IPS-NIHi7 (cell line): ENCODE measurements at regions not wholly inside any gene's neighbourhood (a gene's known extent, or its start where the extent isn't known, plus 50 kb on each side); places are given as distances from the start of the nearest gene placed in this dataset.
"Not testable (repeated sequence)": the region's sequence is repeated elsewhere in the genome, so short reads cannot be mapped to it uniquely, and the experiment has no call there.

ENCODE experiments used
- DNase-seq: peaks from one replicate; pipeline ENCODE4 v3.0.0; 2012; ENCODE audit warnings: mixed read lengths; ENCODE audit errors: extremely low spot score

DNA sequence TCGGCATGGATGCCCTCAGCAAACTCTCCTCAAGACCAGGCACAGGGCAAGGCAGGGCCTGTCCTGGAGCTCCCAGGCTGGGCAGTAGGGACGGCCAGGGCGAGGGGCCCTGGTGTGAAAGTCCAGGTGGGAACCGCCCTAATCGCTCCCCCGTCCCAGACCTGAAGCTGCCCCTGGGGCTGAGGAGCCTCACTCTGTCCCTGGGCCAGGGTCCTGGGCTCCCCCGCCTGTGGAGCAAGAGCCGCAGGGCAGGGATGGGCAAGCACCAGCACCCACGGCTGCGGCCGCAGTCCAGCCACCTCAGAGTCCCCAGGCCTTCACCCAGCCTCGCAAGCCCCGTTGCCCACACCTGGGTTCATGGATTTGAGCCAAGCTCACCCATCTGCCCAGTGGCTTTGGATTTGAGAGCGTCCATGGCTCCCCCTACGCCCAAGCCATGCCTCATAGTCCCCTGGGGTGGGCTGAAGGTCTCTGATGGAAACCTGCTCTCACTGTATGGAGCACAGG lies 102.4 kb upstream of the C14orf180 start:
- no peak for DNase-seq

DNA sequence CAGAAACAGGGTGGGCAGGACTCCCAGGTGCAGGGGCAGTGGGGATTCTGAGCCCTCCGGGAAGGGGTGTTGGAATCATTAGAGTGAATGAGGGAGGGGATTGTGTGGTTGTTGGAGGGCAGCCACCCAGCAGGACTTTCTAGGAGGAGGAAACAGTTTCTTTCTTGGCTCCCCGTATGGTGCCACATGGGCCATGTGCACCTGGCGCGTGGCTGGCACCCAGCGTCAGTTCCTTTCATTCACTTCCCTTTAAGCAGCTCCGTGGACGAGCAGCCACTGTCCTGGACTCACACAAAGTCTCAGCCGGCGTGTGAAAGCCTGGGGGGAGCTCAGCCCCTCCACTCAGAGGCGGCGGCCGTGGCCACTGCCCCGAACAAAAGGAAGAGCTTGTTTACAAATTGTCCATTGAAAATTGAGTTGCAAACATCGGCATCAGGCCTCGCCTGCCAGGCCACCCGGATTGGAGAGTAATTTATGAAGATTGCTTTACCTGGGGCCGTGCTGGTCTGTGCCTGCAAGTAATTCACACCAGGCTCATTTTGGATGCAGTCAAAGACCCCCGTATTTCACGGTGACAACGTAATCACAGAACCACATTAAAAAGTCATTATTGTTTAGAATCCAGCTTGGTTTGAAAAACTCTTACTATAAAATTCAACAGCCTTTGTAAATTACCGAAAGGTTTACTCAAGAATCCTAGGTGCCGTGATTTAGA lies 101.7 kb upstream of the C14orf180 start:
- no peak for DNase-seq

DNA sequence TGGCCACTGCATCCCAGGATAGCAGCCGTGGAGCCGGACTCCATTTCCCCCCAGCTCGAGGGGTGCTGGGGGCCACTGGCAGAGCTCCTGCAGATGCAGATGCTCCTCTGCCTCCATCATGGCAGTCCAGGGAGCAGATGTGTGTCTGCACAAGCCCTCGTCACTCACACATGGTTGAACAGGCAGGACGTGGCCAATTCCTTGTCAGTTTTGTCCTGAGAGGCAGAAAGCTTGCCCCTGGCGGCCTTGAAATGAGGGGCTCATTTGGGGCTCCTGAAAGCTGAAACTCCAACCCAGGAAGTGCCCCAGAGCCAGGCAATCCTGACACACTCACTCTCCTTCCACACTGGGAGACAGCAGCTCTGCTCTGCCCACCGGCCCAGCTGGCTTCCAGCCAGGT lies 100.9 kb upstream of the C14orf180 start:
- DNase-seq = no peak

DNA sequence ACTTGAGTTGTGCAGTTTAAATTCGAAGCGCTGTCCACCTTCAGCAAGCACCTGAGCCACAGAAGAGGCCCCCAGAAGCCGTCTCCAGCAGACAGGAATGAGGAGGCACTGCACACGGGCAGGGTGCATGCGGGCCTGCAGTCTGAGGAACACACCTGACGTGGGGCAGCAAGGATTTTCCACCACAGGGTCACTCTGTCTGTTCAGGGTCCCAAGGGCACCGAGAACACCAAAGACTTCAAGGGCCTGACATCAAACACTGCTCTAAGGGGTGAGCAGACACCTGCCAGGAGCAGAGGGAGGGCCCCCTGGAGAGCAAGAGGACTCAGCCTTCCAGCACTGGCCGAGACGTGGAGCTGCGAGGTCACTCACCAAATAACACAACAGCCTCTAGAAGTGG lies 99.7 kb upstream of the C14orf180 start:
- DNase-seq = no peak

DNA sequence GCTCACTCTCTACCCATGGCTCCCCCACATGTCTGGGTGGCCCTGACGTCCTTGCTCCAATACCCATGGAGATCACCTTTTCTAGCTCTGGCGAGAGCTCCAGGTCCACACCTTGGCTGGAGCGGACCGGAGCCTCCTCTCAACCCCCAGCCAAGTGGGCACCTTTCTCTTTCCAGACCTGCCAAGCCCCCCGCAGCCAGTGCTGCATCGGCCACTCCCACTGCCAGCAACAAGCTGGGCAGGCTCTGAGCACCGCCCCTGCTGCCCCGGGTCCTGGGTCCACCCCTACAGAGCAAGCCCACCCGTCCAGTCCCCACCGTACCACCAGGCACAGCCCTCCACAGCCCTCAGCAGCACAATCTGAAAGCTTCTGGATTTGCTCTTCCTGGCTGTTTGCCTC lies 98.2 kb upstream of the C14orf180 start:
- DNase-seq = no peak

DNA sequence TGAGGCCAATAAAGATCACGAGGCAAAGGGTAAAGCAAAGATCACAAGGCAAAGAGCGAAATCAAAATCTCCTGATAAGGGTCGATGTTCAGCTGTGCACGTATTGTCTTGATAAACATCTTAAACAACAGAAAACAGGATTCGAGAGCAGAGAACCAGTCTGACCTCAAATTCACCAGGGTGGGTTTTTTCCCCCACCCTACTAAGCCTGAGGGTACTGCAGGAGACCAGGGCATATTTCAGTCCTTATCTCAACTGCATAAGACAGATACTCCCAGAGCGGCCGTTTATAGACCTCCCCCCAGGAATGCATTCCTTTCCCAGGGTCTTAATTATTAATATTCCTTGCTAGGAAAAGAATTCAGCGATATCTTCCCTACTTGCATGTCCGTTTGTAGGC lies 97.5 kb upstream of the C14orf180 start:
- DNase-seq = not testable (repeated sequence)

DNA sequence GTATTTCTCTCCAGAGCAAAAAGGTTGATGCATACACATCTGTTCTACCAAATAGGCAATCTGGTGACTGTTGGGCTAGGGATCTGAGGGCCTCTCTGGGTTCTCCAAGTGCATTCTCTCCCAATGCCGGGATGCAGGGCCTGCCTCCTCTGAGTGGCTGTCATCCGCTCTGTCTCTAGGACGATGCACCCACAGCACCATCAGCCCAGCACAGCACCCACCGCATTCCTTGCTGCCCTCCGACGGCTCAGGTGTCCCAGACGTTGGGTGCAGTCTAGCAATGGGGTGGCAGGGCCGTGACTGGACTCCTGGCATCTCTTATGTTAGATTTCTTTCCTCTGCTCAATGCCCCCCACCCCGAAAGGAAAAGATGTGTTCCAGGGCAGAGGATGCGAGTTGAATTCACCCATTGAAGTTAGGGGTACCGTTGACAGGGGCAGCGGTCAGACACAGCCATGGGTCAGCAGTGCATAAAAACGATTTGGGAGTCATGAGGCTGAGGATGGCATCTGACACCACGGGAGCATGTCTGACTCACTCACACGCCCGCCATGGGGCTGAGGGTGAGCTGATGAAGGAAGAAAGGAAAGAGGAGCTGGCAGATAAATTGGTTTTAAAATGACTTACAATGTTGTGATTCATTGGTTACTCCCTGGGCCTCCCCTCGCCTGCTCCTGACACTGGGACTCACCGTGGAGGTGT lies 93.2 kb upstream of the C14orf180 start:
- DNase-seq = no peak

DNA sequence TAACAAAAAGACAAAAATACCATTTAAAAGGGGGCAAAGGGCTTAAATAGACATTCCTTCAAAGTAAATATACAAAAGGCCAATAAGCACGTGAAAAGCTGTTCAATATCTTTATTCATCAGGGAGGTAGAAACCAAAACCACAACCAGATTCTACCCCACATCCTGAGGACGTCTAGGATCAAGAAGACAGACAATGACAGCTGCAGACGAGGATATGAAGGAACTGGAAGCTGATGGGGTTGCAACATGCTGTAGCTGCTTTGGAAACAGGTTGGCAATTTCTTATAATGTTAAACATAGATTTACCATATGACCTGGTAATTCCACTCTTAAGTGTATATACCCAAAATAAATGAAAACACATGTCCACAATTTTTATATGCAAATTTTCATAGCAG lies 85.1 kb upstream of the C14orf180 start:
- DNase-seq = peak; percentile 0

DNA sequence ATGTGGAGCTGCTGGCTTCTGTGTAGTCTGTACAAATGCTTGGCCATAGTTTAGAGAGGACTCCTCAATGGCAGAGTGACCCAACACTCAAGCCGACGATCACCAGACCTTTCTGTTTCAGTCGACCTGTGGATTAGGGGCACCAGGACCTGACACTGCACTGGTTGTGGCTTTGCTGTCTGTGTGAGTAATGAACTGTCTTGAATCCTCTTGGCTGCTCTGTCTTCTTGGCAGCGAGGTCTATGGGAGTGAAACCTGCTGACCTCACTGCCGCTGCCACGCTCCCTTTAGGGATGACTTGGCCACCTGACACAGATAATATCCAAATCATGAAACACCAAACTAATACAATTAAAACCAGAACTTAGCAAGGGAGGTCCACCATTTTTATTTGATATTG lies 83.5 kb upstream of the C14orf180 start:
- no peak for DNase-seq

DNA sequence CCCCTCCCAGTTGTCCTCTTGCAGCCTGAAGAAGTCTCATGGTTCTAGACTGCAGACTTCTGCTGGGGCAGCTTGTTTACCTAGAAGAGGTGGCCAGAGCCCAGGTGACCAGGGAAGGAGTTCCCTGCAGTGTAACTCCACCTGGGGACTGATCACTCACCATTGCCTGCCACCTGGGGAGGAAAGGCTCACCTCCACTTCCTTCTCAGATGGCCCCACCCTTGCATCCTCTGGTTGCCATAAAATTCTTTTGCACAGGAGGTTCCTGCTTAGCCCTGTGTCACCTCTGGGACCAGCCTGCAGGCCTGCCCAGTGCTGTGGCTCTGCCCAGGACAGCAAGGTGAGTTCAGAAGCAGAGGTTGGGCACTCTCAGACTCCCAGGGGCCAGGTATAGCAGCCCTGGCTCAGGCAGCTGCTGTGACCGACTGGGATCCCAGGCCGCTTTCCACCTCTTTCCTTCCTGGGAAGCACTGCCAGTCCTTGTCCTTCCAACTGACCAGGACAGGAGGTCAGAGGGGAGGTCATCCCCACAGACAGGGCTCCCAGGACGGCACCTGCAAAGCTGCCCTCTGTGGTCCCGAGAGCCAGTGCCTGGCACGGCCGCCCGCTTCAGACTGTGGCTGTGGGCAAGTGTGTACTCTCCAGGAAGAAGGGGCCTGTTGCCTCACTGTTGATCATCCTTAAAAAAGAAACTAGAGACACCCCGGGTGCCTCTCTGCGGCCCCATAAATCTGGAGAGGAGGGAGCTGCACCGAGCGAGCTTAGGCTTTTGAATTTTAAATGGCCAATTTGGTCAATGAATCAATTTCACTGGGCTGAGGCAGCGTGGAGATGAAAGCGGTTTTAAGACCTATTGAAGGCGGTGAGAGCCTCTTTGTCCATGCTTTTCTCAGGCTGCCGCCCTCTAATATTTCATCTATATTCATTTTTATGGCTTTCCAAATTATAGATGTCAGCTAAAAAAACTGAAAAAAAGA lies 79.5 kb upstream of the C14orf180 start:
- DNase-seq = peak; percentile 5

DNA sequence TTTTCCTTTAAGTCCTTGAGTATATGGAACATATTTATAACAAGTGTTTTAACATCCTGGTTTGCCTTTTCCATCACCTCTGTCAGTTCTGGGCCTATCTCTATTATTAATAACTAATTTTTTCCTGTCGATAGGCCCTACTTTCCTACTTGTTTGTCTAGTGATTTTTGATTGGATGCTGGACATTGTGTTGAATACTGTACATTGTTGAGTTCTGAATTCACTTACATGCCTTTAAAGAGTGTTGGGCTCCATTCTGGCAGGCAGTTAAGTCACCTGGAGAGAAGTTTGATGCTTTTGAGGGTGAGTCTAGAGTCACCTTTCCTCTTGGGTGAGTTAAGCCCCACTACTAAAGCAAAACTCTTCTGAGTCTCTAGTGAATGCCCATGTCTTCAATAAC lies 77.5 kb upstream of the C14orf180 start:
- no peak for DNase-seq

DNA sequence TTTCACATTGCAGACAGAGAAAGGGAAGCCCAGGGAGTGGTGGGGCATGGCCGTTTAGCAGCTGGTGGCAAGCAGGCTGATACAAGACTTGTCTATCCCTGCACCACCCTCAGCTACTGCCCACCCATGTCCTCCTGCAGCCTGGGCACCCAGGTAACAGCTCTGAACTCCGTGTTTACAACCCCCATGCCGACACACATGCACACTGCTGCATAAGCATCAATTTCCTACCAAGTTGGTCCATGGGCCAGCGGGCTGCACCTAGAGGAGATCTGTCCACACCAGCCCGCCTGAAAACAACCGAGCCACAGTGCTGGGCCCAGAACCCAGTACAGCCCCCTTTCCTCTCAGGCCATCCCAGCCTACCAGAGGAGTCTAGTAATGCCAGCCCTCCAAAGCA lies 75.9 kb upstream of the C14orf180 start:
- DNase-seq = no peak

DNA sequence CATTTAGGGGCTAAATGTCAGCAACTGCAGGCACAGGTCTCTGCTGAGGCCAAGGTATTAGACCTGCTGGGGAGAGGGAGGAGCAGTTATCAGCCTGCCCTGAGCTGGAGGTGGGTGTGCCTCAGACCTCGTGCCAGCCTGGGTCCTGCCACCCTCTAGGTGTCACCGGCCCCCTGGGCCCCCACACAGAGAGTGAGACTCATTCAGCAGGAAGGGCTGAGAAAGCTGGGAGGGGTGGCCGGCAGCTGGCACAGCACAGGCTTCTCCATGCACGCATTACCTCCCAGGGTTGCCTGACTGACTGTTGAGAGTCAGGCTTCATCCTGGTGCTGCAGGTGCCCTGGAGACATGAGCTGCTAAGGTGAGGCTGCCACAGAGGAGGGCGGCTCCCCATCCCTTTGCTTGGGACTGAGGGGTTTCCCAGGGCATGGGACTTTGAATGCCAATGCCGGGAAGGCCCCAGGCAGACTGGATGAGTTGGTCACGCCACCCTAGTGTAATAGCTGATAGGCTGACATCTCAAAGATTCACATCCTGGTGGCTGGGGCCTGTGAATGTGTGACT lies 75.3 kb upstream of the C14orf180 start:
- DNase-seq = no peak

DNA sequence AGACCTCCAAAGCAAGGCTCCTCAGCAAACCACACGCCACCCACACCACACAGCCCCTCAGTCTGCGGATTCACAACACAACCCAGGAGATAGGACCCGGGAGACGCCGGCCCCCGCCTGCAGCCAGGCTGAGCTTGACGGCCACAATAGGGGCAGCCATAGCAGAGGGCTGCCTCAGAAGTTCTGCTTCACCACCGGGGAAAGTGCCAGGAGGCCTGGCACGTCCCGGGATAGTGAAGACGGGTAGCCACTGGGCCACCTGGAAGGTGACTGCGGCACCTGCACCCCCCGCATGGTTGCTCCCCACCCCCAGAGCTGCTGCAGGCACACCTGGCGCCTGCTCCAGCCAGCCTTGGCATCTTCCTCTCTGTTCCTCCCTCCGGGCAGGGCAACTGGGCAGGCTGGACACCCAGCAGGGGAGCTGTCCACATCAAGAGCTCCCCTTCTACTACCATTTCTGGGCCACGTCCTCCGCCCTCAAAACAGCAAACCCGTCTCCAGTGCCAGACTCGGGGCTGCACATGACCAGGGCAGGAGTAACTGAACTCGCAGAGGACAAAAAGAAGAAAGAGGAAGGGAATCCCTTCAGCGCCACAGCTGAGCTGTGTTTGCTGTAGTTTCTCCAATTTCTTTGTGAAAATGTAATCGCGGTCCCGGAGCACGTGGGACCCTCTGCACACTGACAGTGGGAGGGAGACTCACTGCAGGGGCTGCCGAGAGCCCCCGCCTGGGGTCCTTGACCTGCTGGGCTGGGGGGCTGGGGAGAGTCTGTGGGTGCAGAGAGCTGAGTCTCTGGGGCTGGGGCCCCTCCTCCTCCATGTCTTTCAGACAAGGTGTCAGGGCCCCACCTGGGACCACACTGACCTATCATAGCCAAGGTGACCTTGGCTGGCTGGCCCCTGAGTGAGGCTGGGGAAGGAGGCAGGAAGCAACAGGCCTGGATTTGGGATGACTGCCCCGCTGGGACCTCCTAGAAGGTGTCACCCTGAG lies 74.2 kb upstream of the C14orf180 start:
- no peak for DNase-seq

DNA sequence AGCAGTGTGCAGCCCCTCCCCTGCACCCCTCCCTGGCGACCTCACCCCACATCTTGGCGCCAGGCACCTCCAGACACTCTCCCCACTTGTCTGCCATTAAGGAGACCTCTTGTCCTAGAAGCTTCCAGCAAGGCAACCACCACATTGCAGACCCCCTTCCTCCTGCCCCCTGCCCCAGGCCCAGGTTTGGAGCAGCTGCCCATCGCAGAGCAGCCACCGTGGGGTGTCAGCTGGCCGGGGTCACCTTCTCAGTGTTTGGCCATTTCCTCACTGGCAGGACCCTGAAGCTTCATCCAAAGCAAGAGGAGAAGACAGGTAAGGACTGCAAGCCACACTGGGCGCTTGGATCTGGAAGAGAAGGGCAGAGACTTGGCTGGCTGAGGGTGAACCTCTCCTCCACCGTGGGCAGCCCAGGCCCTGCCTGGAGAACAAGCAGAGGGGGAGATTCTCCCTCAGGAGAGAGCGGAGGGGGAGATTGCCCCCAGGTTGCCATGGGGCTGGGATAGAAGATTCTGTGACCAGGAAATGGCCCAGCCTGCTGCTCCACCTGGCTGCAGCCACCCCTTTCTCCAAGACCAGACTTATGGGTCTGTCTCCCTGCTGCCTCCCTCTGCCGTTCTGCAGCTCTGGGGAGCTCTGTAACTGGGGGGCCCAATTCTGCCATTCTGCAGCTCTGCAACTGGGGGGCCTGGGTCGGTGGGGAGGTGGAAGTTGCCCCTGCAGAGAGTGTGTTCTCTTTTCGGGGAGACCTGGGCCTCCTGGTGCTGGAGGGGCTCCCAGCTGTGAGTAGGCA lies 72.9 kb upstream of the C14orf180 start:
- DNase-seq = no peak

DNA sequence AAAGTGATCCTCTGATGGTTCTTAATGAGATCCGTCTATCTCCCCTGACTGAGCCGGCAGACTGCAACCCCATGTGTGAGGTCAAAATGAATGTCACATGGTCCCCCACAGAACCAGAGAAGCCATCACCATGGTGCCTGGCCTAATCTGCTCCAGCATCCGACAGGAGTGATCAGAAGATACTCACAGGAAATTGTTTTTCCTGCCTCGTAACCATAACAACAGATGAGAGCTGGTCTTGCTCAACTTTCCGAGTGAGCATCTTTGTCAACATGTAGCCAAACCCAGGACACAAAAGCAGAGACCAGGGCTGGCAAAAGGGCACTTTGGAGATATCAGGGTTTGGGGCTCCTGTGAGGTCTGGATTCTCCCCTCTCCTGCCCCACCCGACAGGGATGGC lies 72.1 kb upstream of the C14orf180 start:
- DNase-seq = no peak

DNA sequence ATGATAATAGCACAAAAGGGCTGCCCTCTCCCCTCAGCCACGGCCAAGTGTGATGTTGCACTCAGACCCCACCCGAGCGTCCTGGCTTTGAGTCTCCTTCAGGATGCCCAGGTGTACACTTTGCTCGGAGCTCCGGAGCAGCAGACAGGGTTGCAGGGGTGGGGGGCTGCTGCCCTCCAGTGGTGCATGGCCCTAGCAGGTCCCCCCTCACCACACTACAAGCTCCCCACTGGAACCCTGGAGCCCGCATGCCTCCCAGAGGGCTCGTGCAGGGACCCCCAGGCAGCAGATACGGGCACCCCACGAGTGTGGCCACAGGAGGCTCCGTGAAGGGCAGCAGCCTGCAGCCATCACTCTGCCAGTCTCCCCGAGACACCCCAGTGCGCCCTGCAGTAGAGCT lies 69.9 kb upstream of the C14orf180 start:
- peak; percentile 47 for DNase-seq

DNA sequence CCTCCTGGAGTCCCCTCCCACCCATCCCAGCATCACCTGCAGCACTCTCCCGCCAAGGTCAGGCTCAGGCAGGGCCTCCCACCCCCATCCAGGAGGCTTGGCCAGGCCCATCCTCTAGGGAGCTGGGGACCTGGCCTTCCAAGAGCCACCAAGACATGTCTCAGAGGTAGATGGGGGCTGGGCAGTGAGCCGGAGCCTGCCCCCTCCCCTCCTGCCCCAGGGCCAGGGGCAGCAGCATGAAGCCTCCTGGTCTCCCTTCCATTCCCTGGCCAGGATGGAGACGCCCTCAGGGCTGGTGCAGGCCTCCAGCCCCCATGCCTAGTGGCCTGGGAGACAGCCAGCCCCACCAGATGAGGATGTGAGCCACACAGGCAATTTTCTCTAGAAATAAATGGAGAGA lies 69.3 kb upstream of the C14orf180 start:
- no peak for DNase-seq

DNA sequence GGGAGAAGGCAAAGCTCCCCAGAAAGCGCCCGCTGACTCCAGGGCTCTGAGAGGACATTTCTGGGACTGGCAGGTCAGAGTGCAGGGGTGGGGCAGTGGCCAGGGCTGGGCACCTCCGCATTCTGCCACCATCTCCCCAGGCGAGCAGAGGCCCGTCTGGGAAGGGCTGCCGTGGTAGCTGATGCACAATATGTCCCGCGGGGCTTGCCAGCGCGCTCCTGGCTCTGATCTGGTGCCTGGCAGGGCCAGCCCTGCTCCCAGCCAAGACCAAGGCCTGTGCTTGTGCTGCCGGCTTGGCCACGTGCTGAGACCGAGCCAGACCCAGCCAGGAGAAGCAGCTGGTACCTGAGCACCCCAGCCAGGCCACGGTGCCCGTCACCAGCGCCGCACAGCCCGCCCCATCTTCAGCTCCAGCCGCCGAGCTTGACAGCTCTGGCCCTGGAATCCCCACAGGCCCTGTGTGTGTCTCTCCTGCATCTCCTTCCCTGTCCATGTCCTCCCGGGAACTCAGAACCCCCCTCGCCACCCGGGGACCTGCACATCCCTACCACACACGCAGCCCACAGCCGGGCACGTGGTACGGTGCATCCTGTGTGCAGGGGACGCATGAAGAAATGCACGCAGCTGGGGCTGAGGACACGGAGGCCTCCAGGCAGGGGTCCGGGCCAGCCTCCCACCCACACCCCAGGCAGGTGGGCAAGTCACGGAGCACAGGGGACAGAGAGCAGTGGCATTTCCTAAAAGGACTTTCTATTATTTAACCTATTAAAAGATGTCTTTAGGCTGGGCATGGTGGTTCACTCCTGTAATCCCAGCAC lies 68.6 kb upstream of the C14orf180 start:
- DNase-seq = no peak
